Breast epithelium (tissue), 3 donors: ENCODE measurements at regions not wholly inside any gene's neighbourhood (a gene's known extent, or its start where the extent isn't known, plus 50 kb on each side); places are given as distances from the start of the nearest gene placed in this dataset.

Experiments used
- POLR2A ChIP-seq: fragments of 450-650 bp; IDR thresholded peaks from one replicate; pipeline ENCODE4 v1.6.1; 2016; ENCODE audit warnings: antibody characterized with exemption, mild to moderate bottlenecking, moderate library complexity
- TF ChIP-seq, protein P1 (sequence below), 3 donors: fragments of 450-650 bp; IDR thresholded peaks; one replicate each; pipeline ENCODE4 v1.5.1; 2016 to 2017; ENCODE audit warnings: antibody characterized with exemption in 3 of 3, mild to moderate bottlenecking in 3 of 3, moderate library complexity in 3 of 3

DNA sequence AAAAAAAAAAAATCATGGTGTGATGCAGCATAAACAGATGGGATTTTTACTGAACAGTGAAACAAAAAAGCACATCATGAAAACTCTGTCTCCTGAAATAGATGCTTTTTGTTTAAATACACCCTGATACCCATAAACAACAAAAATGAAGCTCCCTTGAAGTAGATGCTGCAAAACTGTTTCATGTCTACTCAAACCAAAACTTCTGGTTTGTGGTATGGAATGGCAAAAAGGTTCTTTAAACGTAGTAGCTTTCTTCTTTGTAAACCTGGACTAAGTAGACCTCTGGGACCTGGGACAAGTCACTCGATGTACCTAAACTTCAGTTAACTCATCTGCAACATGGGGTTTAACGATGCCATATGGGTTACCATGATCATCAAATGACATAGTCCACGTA, 64.4 kb upstream of the RAPH1 start:
- TF ChIP-seq, protein P1, sequence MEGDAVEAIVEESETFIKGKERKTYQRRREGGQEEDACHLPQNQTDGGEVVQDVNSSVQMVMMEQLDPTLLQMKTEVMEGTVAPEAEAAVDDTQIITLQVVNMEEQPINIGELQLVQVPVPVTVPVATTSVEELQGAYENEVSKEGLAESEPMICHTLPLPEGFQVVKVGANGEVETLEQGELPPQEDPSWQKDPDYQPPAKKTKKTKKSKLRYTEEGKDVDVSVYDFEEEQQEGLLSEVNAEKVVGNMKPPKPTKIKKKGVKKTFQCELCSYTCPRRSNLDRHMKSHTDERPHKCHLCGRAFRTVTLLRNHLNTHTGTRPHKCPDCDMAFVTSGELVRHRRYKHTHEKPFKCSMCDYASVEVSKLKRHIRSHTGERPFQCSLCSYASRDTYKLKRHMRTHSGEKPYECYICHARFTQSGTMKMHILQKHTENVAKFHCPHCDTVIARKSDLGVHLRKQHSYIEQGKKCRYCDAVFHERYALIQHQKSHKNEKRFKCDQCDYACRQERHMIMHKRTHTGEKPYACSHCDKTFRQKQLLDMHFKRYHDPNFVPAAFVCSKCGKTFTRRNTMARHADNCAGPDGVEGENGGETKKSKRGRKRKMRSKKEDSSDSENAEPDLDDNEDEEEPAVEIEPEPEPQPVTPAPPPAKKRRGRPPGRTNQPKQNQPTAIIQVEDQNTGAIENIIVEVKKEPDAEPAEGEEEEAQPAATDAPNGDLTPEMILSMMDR (IDR thresholded peaks at IDR 0.05): no peak
- no peak for TF ChIP-seq POLR2A
